ENCODE measurements at regions not wholly inside any gene's neighbourhood (a gene's known extent, or its start where the extent isn't known, plus 50 kb on each side); places are given as distances from the start of the nearest gene placed in this dataset.

GRCh38 chr7:106382129-106382528 lies 97.3 kb upstream of the NAMPT start:
- no peak for TF ChIP-seq FEZF1 (tag by site-specific recombination; IDR thresholded peaks at IDR 0.05)
- TF ChIP-seq ZSCAN16 (tag by site-specific recombination; IDR thresholded peaks at IDR 0.05) = no peak
